ENCODE measurements at regions not wholly inside any gene's neighbourhood (a gene's known extent, or its start where the extent isn't known, plus 50 kb on each side); places are given as distances from the start of the nearest gene placed in this dataset.

- no peaks in the 10 kb centered on the region for H4K20me1 ChIP-seq (ENCODE audit: insufficient read depth)
- intact Hi-C loops (cut with micrococcal nuclease) = no loop called here
- H3K36me3 ChIP-seq (ENCODE audit: control insufficient read depth in 1 of 2, insufficient read depth in 2 of 2, low read length in 2 of 2) = no peaks in the 10 kb centered on the region
- no peaks in the 10 kb centered on the region for H3K9me2 ChIP-seq (ENCODE audit: insufficient read depth)
- RAD21 ChIA-PET (ENCODE audit: low non-redundant PET in 1 of 2, low total read pairs in 2 of 2, uncharacterized antibody in 2 of 2, unreplicated experiment in 2 of 2) = no interaction called here
- no peak overlapping the region for H2AFZ ChIP-seq (ENCODE audit: low read depth, low read length, poor library complexity, severe bottlenecking)
- no TSS peak for BruUV-seq (replicated peaks)
- POLR2A ChIA-PET = no interaction called here
- no peak overlapping the region for H3K4me2 ChIP-seq (ENCODE audit: low read length)
- CTCF ChIA-PET = no interaction called here
- no peak overlapping the region for H3K27ac ChIP-seq (ENCODE audit: low read depth, low read length)
- H3K9ac ChIP-seq (ENCODE audit: low read length) = no peak overlapping the region
- H3K27me3 ChIP-seq (ENCODE audit: insufficient read depth, low read length) = no peaks in the 10 kb centered on the region
- no peak for ATAC-seq
- TF ChIP-seq, protein P1, sequence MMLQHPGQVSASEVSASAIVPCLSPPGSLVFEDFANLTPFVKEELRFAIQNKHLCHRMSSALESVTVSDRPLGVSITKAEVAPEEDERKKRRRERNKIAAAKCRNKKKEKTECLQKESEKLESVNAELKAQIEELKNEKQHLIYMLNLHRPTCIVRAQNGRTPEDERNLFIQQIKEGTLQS (IDR thresholded peaks at IDR 0.05) = no peak
- TF ChIP-seq ZNF274 (IDR thresholded peaks at IDR 0.05; ENCODE audit: low read depth, low read length) (no peak), ZFX (IDR thresholded peaks at IDR 0.05) (no peak), POLR2AphosphoS5 (IDR thresholded peaks at IDR 0.05; ENCODE audit: low read depth, low read length) (no peak), SRF (IDR thresholded peaks at IDR 0.05; ENCODE audit: low read depth) (no peak), EZH2 (IDR thresholded peaks at IDR 0.05) (no peak), JUND (IDR thresholded peaks at IDR 0.05) (no peak)
- H3K9me3 ChIP-seq (ENCODE audit: control insufficient read depth in 1 of 2, insufficient read depth in 1 of 2, low read depth in 1 of 2, low read length in 2 of 2) = no peaks in the 10 kb centered on the region
- peaks cover 0 to 4% of the 10 kb centered on the region in 2 experiments; a peak in 1 of 4 replicates for H3K4me1 ChIP-seq (ENCODE audit: control insufficient read depth in 1 of 2, insufficient read depth in 2 of 2, low read length in 2 of 2)
- no peak overlapping the region for H3K4me3 ChIP-seq (replicated peaks in 1 of 2; ENCODE audit: low read depth in 1 of 2, low read length in 2 of 2)
- no peak for DNase-seq (ENCODE audit: low read depth, low spot score)
- no peaks in the 10 kb centered on the region for H3K79me2 ChIP-seq (ENCODE audit: insufficient read depth, low read length)
Measured at GRCh38 chr3:160618878-160619277, 53.5 kb upstream of the KPNA4 start.

- Histone ChIP-seq H3K79me2 (ENCODE audit: insufficient read depth, low read length) (no peaks in the 10 kb centered on the region), H3K9ac (ENCODE audit: low read length) (no peak overlapping the region), H3K4me2 (ENCODE audit: low read length) (no peak overlapping the region), H3K36me3 (ENCODE audit: control insufficient read depth in 1 of 2, insufficient read depth in 2 of 2, low read length in 2 of 2) (no peaks in the 10 kb centered on the region), H3K4me3 (replicated peaks in 1 of 2; ENCODE audit: low read depth in 1 of 2, low read length in 2 of 2) (no peak overlapping the region), H3K4me1 (ENCODE audit: control insufficient read depth in 1 of 2, insufficient read depth in 2 of 2, low read length in 2 of 2) (peaks cover 0 to 4% of the 10 kb centered on the region in 2 experiments; a peak in 1 of 4 replicates), H2AFZ (ENCODE audit: low read depth, low read length, poor library complexity, severe bottlenecking) (no peak overlapping the region), H3K27ac (ENCODE audit: low read depth, low read length) (no peak overlapping the region), H3K27me3 (ENCODE audit: insufficient read depth, low read length) (no peaks in the 10 kb centered on the region), H3K9me2 (ENCODE audit: insufficient read depth) (no peaks in the 10 kb centered on the region), H3K9me3 (ENCODE audit: control insufficient read depth in 1 of 2, insufficient read depth in 1 of 2, low read depth in 1 of 2, low read length in 2 of 2) (no peaks in the 10 kb centered on the region), H4K20me1 (ENCODE audit: insufficient read depth) (no peaks in the 10 kb centered on the region)
- DNase-seq (ENCODE audit: low read depth, low spot score) (no peak), ATAC-seq (no peak)
- RAD21 ChIA-PET (ENCODE audit: low non-redundant PET in 1 of 2, low total read pairs in 2 of 2, uncharacterized antibody in 2 of 2, unreplicated experiment in 2 of 2) = no interaction called here
- no TSS peak for BruUV-seq (replicated peaks)
- POLR2A ChIA-PET = no interaction called here
- TF ChIP-seq FOSL1 (IDR thresholded peaks at IDR 0.05; ENCODE audit: low read depth) = no peak
- no peak for TF ChIP-seq YY1 (IDR thresholded peaks at IDR 0.05; ENCODE audit: extremely low read depth, insufficient replicate concordance, low read depth, low read length)
- TF ChIP-seq, protein P2, sequence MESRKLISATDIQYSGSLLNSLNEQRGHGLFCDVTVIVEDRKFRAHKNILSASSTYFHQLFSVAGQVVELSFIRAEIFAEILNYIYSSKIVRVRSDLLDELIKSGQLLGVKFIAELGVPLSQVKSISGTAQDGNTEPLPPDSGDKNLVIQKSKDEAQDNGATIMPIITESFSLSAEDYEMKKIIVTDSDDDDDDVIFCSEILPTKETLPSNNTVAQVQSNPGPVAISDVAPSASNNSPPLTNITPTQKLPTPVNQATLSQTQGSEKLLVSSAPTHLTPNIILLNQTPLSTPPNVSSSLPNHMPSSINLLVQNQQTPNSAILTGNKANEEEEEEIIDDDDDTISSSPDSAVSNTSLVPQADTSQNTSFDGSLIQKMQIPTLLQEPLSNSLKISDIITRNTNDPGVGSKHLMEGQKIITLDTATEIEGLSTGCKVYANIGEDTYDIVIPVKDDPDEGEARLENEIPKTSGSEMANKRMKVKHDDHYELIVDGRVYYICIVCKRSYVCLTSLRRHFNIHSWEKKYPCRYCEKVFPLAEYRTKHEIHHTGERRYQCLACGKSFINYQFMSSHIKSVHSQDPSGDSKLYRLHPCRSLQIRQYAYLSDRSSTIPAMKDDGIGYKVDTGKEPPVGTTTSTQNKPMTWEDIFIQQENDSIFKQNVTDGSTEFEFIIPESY (IDR thresholded peaks at IDR 0.05; ENCODE audit: extremely low read depth, insufficient replicate concordance, low read length) = no peak
- intact Hi-C loops (cut with micrococcal nuclease) = no loop called here
- CTCF ChIA-PET = interaction anchor here (1.4 kb wide), 1 partner anchor 12 kb away, joined by 3 read pairs; no protein-coding TSS in a partner anchor
Measured at GRCh38 chr3:160618363-160618762, 53.0 kb upstream of the KPNA4 start.

Measured in HCT116 (cell line).